NCI-H524 (cell line): ENCODE measurements at regions not wholly inside any gene's neighbourhood (a gene's known extent, or its start where the extent isn't known, plus 50 kb on each side); places are given as distances from the start of the nearest gene placed in this dataset.

ENCODE experiments used
- DNase-seq, 2 experiments: peaks; one replicate each; lab custom pipeline; 2025; lab: John Stamatoyannopoulos, UW

DNA sequence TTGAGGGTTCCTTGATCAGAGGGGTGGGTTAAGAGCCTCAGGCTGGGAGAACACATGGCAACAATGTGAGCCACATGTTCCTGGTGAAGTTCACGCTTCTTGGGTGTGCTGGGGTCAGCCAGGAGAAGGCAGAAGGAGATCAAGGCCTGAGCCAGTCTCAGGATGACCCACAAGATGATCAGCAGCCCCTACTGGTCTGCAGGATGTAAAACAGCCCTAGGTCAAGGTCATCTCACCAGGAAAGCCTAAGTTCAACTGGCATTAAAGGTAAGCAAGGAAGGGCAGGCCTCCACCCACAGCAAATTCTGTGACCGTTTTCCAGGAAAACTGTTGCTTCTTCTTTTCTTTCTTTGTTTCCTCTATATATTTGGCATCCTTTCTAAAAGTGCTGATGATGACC is 156.7 kb upstream of the KIRREL3 start:
- no peak for DNase-seq

- no peak for DNase-seq
Measured at GRCh38 chr11:127149410-127149809, 148.8 kb upstream of the KIRREL3 start.

GRCh38 chr11:127143251-127143650 is 142.7 kb upstream of the KIRREL3 start:
- no peak for DNase-seq

GRCh38 chr11:127138613-127139012 is 138.0 kb upstream of the KIRREL3 start:
- DNase-seq, result no peak

GRCh38 chr11:127137771-127138280 is 137.3 kb upstream of the KIRREL3 start:
- DNase-seq, result no peak

GRCh38 chr11:127136438-127136837 is 135.9 kb upstream of the KIRREL3 start:
- no peak for DNase-seq

DNA sequence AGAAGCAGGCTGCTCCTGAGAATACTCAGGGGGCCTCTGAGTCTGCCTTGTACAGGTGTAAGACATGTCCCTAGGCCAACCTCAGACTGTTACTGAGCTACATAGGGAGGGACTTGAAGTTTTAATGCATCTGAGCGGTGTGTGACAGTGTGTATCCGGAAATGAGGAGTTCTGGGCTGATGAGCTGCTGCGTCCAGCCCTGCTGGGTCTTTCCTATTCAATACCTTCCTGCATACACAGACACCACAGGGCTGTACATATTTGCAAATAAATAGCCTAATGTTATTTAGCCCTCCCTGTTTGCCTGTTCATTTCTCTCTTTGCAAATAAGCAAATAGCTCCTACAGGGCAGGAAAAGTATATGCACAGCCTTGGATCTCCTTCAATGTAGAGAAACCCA is 134.7 kb upstream of the KIRREL3 start:
- DNase-seq, result no peak

- DNase-seq, result no peak
Measured at GRCh38 chr11:127133061-127133460, 132.5 kb upstream of the KIRREL3 start.

DNA sequence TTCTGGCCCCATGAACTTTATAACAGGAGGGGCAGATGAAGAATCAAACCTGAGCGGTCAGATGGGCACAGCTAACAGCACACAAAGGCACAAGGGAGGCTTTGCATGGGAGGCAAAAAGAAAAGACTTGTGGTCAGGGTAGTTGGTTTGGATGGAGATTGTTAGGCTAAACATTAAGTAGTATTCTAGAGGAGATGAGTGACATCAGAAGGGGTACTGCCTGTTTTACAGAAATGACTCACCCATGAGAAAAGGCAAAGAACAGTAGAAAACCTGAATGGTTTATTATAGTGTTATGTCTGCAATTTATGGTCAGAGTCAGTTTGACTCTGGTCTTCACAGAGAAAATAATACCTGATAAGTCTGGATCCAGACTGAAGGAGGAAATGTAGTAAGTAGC is 129.8 kb upstream of the KIRREL3 start:
- DNase-seq, result no peak

GRCh38 chr11:127126986-127127385 is 126.4 kb upstream of the KIRREL3 start:
- no peak for DNase-seq

GRCh38 chr11:127119356-127119755 is 118.8 kb upstream of the KIRREL3 start:
- no peak for DNase-seq

- no peak for DNase-seq
Measured at GRCh38 chr11:127118811-127119210, 118.2 kb upstream of the KIRREL3 start.

DNA sequence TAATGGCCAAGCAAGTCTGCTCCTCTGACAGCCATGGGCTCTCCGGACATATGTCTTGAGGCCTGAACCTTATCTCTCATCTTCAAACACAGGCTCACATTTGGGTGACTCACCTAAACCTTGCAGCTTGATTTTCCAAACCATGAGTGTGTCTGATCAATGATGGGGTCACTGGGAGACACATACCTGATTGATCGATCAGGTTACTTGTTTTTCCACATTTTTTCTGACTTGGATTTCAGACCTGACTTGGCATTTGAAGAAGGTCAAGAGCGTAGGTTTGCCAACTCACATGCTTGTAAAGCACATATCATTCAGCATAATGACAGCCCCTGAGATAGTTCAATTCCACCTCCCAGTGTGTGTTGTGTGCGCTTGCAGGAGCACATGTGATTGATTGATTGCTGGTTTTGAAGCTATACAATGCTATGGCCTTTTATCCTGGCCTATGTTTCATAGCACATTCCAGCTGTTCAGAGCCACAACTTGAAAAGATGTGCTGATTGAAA is 116.7 kb upstream of the KIRREL3 start:
- no peak for DNase-seq

DNA sequence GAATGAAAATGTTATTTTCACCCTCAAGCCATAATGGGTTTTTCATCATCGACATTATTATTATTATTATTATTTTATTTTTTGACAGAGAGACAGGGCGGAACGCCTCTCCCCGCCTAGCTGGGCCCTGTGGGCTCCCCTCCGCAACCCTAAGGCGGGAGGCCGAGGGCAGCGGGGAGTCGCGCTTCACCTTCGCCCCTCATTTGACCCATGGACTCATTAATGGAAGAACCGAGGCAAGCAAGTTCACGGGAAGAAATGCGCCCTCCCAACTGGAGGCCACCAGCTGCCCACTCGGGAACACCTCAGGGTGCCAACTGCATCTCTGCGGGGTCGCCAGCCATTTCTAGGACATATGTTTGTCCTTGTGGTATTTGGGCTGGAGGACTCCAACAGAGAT is 115.3 kb upstream of the KIRREL3 start:
- no peak for DNase-seq

GRCh38 chr11:127114035-127114434 is 113.5 kb upstream of the KIRREL3 start:
- no peak for DNase-seq

GRCh38 chr11:127110542-127110941 is 110.0 kb upstream of the KIRREL3 start:
- DNase-seq, result no peak

GRCh38 chr11:127109796-127110480 is 109.4 kb upstream of the KIRREL3 start:
- DNase-seq, result no peak

GRCh38 chr11:127108838-127109237 is 108.3 kb upstream of the KIRREL3 start:
- no peak for DNase-seq

DNA sequence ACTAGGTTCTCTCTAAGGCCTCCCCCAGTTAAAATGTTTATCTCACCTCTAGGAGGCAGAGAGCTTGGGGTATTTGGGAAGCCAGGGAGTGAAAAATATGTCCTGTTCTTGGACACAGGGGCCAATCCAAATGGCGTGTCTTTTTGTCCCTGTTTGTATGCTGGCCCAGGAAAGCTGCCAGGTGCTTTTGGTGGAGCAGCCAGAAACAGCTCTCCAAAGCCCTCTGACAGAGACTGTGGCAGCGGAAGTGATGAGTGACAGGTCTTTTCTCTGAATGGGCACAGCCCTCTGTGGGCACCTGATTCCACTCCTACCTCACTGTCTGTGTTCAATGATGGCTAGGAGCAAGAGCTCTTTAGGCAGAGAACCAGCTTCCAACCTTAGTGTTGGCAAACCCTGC is 106.4 kb upstream of the KIRREL3 start:
- DNase-seq, result no peak

DNA sequence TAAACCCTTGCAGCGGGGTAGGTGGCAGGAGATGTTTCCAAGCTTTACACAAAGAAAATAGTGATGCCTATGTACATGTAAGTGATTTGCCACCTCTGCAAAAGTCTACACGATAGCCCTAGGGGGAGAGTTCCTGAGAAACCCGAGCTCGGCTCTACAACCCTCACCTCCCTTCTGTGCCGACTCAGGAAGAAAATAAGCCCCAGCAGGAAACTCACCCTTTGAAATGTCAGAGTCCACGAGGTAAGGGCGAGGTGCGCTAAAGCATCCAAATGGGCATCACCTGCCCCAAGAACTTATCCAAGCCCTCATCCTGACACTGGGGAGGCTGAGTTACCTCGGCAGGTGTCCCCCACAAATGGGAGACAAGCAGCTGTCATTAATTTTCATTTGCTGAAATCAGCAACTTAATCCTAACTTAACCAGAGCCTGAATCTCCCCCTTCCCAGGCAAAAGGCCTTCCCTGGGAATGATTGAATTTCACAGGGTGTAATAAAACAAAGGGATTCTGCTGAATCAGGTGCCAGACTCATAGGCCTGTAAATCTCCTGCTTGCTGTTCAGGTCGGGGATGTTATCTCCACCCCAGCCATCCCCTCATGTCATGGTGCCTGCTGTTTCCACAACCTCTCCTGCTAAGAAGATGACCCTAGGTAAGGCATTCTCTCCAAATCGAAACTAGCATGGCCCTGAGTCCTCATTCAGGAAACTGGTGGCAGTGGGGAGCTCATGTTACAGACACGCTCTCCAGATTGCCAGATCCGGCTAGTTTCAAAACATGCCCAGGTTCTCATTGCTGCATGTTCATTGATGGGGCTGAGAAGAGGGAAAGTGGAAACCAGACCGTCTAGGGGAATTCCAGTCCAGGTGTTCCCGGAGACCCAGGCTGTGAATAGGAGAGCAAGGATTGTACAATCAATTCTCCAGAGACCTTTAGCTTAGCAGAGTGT is 105.3 kb upstream of the KIRREL3 start:
- DNase-seq, result peak; percentile 95 to 98

- DNase-seq, result no peak
Measured at GRCh38 chr11:127103586-127104388, 103.2 kb upstream of the KIRREL3 start.

DNA sequence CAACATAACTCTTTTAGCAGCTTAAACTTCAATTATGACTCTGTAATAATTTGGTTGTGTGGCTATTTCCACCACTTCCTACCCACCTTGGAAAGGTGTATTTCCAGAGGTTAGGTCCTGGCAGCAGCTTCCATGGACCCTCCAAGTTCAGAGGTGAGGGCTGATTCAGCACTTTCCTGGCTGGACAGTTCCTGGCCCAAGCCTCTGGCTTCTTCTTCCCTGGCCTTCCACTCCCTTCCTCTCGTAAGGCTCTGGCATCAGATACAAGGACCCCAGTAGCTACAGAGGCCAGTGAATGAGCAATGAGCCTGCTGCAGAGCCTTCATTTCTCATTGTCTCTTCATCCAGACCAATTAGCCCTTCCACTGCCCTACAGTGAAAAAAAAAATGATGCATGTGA is 98.1 kb upstream of the KIRREL3 start:
- DNase-seq, result no peak
